GM12865 (cell line): ENCODE measurements at regions not wholly inside any gene's neighbourhood (a gene's known extent, or its start where the extent isn't known, plus 50 kb on each side); places are given as distances from the start of the nearest gene placed in this dataset.

Experiments
- DNase-seq: peaks from one replicate; pipeline ENCODE4 v3.0.0; 2010; ENCODE audit warnings: low read depth
- H3K4me3 ChIP-seq: 2 replicates; pipeline ENCODE4 v1.5.1; 2011; ENCODE audit warnings: mild to moderate bottlenecking, low read depth, low read length, control low read depth
- TF ChIP-seq, protein P1 (sequence below): IDR thresholded peaks from 2 replicates; pipeline ENCODE4 v1.5.1; 2011; ENCODE audit warnings: low read length, control low read depth, low read depth, inconsistent platforms; ENCODE audit not compliant: insufficient read depth; ENCODE audit errors: missing control alignments

DNA sequence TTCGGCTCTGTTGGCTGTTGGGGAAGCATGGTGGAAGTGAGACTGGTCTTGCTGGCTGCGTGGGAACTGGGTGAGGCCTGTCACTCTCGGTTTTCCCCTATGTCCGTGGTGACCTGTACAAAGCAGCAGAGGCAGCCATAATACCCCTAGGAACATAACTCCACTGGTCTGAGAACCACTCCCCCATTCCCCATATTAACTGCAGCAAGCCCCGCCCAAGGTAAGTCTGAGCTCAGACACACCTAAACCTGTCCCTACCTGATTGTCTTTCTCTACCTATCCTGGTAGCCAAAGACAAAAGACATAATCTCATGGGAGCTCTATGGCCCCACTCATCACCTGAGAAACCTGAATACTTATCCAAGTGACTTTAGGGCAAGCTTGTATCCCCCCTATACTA is 156.3 kb upstream of the PHACTR1 start:
- TF ChIP-seq, protein P1, sequence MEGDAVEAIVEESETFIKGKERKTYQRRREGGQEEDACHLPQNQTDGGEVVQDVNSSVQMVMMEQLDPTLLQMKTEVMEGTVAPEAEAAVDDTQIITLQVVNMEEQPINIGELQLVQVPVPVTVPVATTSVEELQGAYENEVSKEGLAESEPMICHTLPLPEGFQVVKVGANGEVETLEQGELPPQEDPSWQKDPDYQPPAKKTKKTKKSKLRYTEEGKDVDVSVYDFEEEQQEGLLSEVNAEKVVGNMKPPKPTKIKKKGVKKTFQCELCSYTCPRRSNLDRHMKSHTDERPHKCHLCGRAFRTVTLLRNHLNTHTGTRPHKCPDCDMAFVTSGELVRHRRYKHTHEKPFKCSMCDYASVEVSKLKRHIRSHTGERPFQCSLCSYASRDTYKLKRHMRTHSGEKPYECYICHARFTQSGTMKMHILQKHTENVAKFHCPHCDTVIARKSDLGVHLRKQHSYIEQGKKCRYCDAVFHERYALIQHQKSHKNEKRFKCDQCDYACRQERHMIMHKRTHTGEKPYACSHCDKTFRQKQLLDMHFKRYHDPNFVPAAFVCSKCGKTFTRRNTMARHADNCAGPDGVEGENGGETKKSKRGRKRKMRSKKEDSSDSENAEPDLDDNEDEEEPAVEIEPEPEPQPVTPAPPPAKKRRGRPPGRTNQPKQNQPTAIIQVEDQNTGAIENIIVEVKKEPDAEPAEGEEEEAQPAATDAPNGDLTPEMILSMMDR, result no peak
- no peak for DNase-seq
- no peak overlapping the region for H3K4me3 ChIP-seq

DNA sequence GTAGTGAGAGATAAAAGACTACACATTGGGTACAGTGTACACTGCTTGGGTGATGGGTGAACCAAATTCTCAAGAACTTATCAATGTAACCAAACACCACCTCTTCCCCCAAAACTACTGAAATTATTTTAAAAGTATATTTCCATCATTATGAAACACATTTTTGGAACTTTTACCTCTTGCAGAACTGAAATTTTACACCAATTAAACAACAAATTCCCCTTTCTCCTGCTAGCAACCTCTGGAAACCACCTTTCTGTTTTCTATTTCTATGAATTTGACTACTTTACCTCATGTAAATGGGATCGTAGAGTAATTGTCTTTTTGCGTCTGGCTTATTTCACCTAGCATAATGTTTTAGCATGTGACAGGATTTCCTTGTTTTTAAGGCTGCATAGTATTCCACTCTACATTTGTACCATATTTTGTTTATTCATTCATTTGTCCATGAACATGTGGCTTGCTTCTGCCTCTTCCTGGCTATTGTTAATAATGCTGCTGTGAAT is 149.9 kb upstream of the PHACTR1 start:
- TF ChIP-seq, protein P1, result no peak
- no peak overlapping the region for H3K4me3 ChIP-seq
- no peak for DNase-seq

DNA sequence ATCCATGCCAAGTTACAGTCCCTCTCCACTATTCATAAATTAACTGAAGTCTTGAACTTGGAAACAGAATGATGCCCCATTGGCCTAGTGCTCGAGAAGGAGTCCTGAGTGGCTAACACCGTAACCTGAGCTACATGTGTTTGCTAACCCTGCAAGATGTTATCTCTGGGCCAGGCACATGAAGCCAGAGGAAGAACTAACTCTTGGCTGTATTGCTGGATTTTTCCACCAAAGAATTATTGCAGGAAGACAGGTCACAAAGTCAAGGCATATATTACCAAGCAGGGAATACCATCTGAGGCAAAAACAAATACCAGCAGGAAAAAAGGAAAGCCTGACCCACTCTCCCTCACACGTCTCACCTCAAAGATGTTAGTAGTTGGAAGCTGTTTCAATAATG is 148.9 kb upstream of the PHACTR1 start:
- no peak overlapping the region for H3K4me3 ChIP-seq
- no peak for DNase-seq
- TF ChIP-seq, protein P1, result no peak

DNA sequence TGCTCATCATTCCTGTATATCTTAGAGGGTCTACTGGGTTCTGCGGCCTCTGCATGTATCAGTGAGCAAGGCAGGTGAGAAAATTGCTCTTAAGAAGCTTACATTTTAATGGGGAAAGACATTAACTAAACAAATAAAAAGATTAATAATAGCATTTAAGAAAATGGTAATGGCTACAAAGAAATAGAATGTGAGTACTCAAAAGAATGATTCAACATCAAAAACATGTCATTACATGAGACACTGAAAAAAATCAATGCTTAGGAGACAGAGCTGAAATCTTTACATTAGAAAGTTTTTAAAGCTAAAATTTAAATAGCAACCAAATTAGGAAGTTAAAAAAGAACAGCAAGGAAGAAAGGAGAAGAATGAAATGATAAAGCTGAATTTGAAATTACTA is 146.9 kb upstream of the PHACTR1 start:
- TF ChIP-seq, protein P1, result no peak
- DNase-seq, result no peak
- H3K4me3 ChIP-seq, result no peak overlapping the region

DNA sequence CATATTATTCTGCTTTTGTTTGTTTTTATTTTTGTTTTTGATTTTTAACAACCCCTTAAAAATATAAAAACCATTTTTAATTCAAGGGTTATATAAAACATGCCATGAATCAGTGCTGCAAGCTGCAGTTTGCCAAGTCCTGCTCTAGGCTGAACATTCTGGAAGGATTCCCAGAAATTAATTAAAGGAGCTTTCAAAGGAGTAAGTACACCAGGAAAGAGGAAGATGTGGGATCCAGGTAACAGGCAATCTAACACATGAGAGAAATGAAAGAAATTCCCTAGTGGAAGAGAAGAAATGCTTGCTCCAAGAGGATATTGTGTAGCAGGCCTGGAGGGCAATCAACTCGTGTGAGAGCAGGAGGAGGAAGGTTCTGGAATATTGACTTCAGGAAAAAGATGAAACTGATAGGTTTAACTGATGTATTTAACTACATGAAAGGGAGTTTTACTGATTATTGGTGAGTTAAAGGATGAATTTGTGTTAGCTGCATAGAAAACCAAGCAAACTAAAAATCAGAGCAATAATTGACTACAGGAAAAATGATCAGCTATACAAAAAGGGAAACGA is 146.0 kb upstream of the PHACTR1 start:
- TF ChIP-seq, protein P1, result no peak
- H3K4me3 ChIP-seq, result no peak overlapping the region
- DNase-seq, result no peak

DNA sequence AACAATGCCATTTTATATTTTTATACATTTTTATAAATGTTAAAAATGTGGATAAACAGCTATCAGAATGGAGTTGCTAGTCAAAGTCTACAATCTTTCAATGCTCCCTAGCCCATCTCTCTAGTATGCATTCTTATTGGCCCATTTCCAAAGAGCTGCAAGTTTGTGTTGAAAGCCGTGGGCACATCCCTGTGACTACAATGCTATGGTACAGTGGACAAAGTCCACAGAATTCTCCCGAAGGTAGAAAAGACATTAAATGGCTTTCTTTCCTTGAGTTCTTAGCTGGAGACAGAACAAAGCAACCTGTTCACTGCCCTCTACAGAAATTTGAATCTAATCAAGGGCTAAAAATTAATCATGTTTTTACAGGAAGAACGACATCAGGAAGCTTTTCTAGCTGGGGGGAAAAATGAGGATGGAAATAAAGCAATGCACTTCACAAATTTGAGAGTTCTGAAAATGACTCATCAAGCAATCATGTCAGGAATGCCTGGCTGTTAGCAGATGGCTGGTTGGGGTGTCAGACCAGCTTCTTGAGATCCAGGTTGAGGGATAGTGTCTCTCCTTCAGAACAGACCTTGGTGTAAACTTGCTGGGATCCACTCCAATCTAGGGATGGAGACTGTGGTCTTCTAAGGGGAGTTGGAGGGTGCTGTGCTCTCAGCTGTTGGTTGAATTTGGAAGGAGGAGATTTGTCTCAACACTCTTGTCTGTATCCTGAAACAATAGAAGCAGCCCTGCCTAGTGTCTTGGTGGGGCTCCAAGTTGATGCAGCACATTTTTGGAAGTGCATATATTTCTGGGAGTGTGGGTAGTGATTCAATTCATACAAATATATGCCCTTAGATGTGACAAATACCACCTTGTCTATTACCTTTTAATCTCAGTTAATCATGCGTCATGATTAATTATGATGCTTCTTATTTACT is 143.4 kb upstream of the PHACTR1 start:
- DNase-seq, result no peak
- TF ChIP-seq, protein P1, result no peak
- no peak overlapping the region for H3K4me3 ChIP-seq
